Activated T-cell treated with anti-CD3 and anti-CD28 coated beads, Interleukin-2, amount 50 U/mL, for 72 hours (primary cell): ENCODE measurements at regions not wholly inside any gene's neighbourhood (a gene's known extent, or its start where the extent isn't known, plus 50 kb on each side); places are given as distances from the start of the nearest gene placed in this dataset.

Experiments used
- ATAC-seq, 2 donors: fragments of 150-1000 bp; cut with Tn5 transposase; replicated peaks in 1 of 2; 2 replicates each; pipeline ENCODE4 v1.10.0; 2021; ENCODE audit warnings: moderate library complexity in 2 of 2, mild to moderate bottlenecking in 1 of 2
- DNase-seq, 2 donors: peaks; one replicate each; pipeline ENCODE4 v3.0.0; 2021 to 2022; ENCODE audit warnings: mixed read lengths in 1 of 2
- H3K27ac Mint-ChIP-seq: one replicate; pipeline ENCODE4 v1.8.0; 2022; ENCODE audit warnings: mild to moderate bottlenecking, moderate library complexity, mixed read lengths
- H3K27me3 Mint-ChIP-seq: one replicate; pipeline ENCODE4 v1.8.0; 2022; ENCODE audit warnings: low read depth, mixed read lengths
- H3K36me3 Mint-ChIP-seq, 2 donors: one replicate each; pipeline ENCODE4 v1.8.0; 2022; ENCODE audit warnings: mixed read lengths in 2 of 2, mild to moderate bottlenecking in 1 of 2; ENCODE audit not compliant: insufficient read depth in 2 of 2
- H3K4me1 Mint-ChIP-seq: one replicate; pipeline ENCODE4 v1.8.0; 2022; ENCODE audit warnings: low read depth, mixed read lengths
- H3K4me3 Mint-ChIP-seq, 2 donors: one replicate each; pipeline ENCODE4 v1.8.0; 2022; ENCODE audit warnings: mild to moderate bottlenecking in 2 of 2, mixed read lengths in 2 of 2, moderate library complexity in 2 of 2
- H3K9me3 Mint-ChIP-seq, 2 donors: one replicate each; pipeline ENCODE4 v1.8.0; 2022; ENCODE audit warnings: mixed read lengths in 2 of 2

GRCh38 chr10:120989996-120990598 is 138.9 kb downstream of the WDR11 start:
- no peak overlapping the region for H3K27ac Mint-ChIP-seq
- H3K4me1 Mint-ChIP-seq, result peaks cover 5% of the 10 kb centered on the region
- ATAC-seq (no peak), DNase-seq (no peak)
- no peak overlapping the region for H3K4me3 Mint-ChIP-seq
- peaks cover 11% of the 10 kb centered on the region for H3K27me3 Mint-ChIP-seq
- peaks cover 4% of the 10 kb centered on the region in 2 donors for H3K36me3 Mint-ChIP-seq
- peaks cover 2 to 9% of the 10 kb centered on the region in 2 donors for H3K9me3 Mint-ChIP-seq

- no peak for ATAC-seq
- H3K9me3 Mint-ChIP-seq, result peaks cover 2 to 9% of the 10 kb centered on the region in 2 donors
Measured at GRCh38 chr10:120990831-120991230, 139.7 kb downstream of the WDR11 start.

GRCh38 chr10:120993089-120993488 is 141.9 kb downstream of the WDR11 start:
- no peak overlapping the region for H3K4me3 Mint-ChIP-seq
- H3K27me3 Mint-ChIP-seq, result no peaks in the 10 kb centered on the region
- H3K36me3 Mint-ChIP-seq, result peaks cover 0 to 4% of the 10 kb centered on the region in 2 donors
- H3K4me1 Mint-ChIP-seq, result no peaks in the 10 kb centered on the region
- ATAC-seq (no peak), DNase-seq (no peak)
- no peak overlapping the region for H3K27ac Mint-ChIP-seq
- peaks cover 2 to 4% of the 10 kb centered on the region in 2 donors for H3K9me3 Mint-ChIP-seq

More at GRCh38 chr10:120990831-120991230, 139.7 kb downstream of the WDR11 start:
- Mint-ChIP-seq H3K27ac (no peak overlapping the region), H3K4me1 (peaks cover 5% of the 10 kb centered on the region), H3K4me3 (no peak overlapping the region), H3K27me3 (peaks cover 8% of the 10 kb centered on the region), H3K36me3 (peaks cover 4% of the 10 kb centered on the region in 2 donors)
- DNase-seq, result no peak

GRCh38 chr10:120995768-120996167 is 144.6 kb downstream of the WDR11 start:
- Mint-ChIP-seq H3K27ac (no peak overlapping the region), H3K4me3 (no peak overlapping the region), H3K4me1 (no peaks in the 10 kb centered on the region), H3K36me3 (no peaks in the 10 kb centered on the region), H3K9me3 (no peaks in the 10 kb centered on the region), H3K27me3 (no peaks in the 10 kb centered on the region)
- ATAC-seq (no peak), DNase-seq (no peak)

GRCh38 chr10:120996456-120997034 is 145.4 kb downstream of the WDR11 start:
- Mint-ChIP-seq H3K36me3 (no peaks in the 10 kb centered on the region), H3K4me3 (no peak overlapping the region), H3K9me3 (no peaks in the 10 kb centered on the region), H3K4me1 (no peaks in the 10 kb centered on the region), H3K27me3 (no peaks in the 10 kb centered on the region), H3K27ac (no peak overlapping the region)
- DNase-seq (no peak), ATAC-seq (no peak)

- H3K27me3 Mint-ChIP-seq, result no peaks in the 10 kb centered on the region
- H3K27ac Mint-ChIP-seq, result no peak overlapping the region
- ATAC-seq, result no peak
Measured at GRCh38 chr10:120997313-120997712, 146.2 kb downstream of the WDR11 start.

GRCh38 chr10:120997756-120998155 is 146.6 kb downstream of the WDR11 start:
- DNase-seq (no peak), ATAC-seq (no peak)
- no peaks in the 10 kb centered on the region for H3K9me3 Mint-ChIP-seq
- H3K4me3 Mint-ChIP-seq, result no peak overlapping the region
- H3K27me3 Mint-ChIP-seq, result no peaks in the 10 kb centered on the region
- no peaks in the 10 kb centered on the region for H3K4me1 Mint-ChIP-seq
- H3K27ac Mint-ChIP-seq, result no peak overlapping the region
- no peaks in the 10 kb centered on the region for H3K36me3 Mint-ChIP-seq

More at GRCh38 chr10:120997313-120997712, 146.2 kb downstream of the WDR11 start:
- Mint-ChIP-seq H3K4me3 (no peak overlapping the region), H3K36me3 (no peaks in the 10 kb centered on the region), H3K4me1 (no peaks in the 10 kb centered on the region), H3K9me3 (no peaks in the 10 kb centered on the region)
- no peak for DNase-seq

GRCh38 chr10:120998251-120998650 is 147.1 kb downstream of the WDR11 start:
- Mint-ChIP-seq H3K36me3 (no peaks in the 10 kb centered on the region), H3K27me3 (no peaks in the 10 kb centered on the region), H3K4me3 (no peak overlapping the region), H3K9me3 (no peaks in the 10 kb centered on the region), H3K27ac (no peak overlapping the region), H3K4me1 (no peaks in the 10 kb centered on the region)
- no peak for DNase-seq
- no peak for ATAC-seq

GRCh38 chr10:120998782-120999285 is 147.7 kb downstream of the WDR11 start:
- Mint-ChIP-seq H3K27ac (no peak overlapping the region), H3K27me3 (no peaks in the 10 kb centered on the region), H3K36me3 (no peaks in the 10 kb centered on the region), H3K4me1 (no peaks in the 10 kb centered on the region), H3K9me3 (no peaks in the 10 kb centered on the region), H3K4me3 (no peak overlapping the region)
- ATAC-seq (no peak), DNase-seq (no peak)

GRCh38 chr10:120999868-121000267 is 148.7 kb downstream of the WDR11 start:
- H3K9me3 Mint-ChIP-seq, result peaks cover 8% of the 10 kb centered on the region in 2 donors
- DNase-seq, result no peak
- no peak overlapping the region for H3K27ac Mint-ChIP-seq
- peaks cover 4% of the 10 kb centered on the region in 2 donors for H3K36me3 Mint-ChIP-seq
- no peak overlapping the region for H3K4me3 Mint-ChIP-seq
- no peaks in the 10 kb centered on the region for H3K4me1 Mint-ChIP-seq
- H3K27me3 Mint-ChIP-seq, result no peaks in the 10 kb centered on the region
- no peak for ATAC-seq

GRCh38 chr10:121002586-121003205 is 151.5 kb downstream of the WDR11 start:
- ATAC-seq (no peak), DNase-seq (no peak)
- H3K27ac Mint-ChIP-seq, result no peak overlapping the region
- H3K4me3 Mint-ChIP-seq, result no peak overlapping the region
- peaks cover 5 to 8% of the 10 kb centered on the region in 2 donors for H3K36me3 Mint-ChIP-seq
- H3K9me3 Mint-ChIP-seq, result peaks cover 11 to 17% of the 10 kb centered on the region in 2 donors
- H3K4me1 Mint-ChIP-seq, result no peaks in the 10 kb centered on the region
- H3K27me3 Mint-ChIP-seq, result no peaks in the 10 kb centered on the region

- peaks cover 5 to 14% of the 10 kb centered on the region in 2 donors for H3K36me3 Mint-ChIP-seq
- no peak for ATAC-seq
Measured at GRCh38 chr10:121005948-121006587, 154.9 kb downstream of the WDR11 start.

GRCh38 chr10:121007264-121007663 is 156.1 kb downstream of the WDR11 start:
- no peaks in the 10 kb centered on the region for H3K4me1 Mint-ChIP-seq
- ATAC-seq, result no peak
- no peaks in the 10 kb centered on the region for H3K27me3 Mint-ChIP-seq
- H3K27ac Mint-ChIP-seq, result no peak overlapping the region
- no peak for DNase-seq
- H3K9me3 Mint-ChIP-seq, result peaks cover 11 to 19% of the 10 kb centered on the region in 2 donors
- no peak overlapping the region for H3K4me3 Mint-ChIP-seq
- peaks cover 5 to 14% of the 10 kb centered on the region in 2 donors for H3K36me3 Mint-ChIP-seq

More at GRCh38 chr10:121005948-121006587, 154.9 kb downstream of the WDR11 start:
- no peak overlapping the region for H3K4me3 Mint-ChIP-seq
- H3K27me3 Mint-ChIP-seq, result no peaks in the 10 kb centered on the region
- H3K4me1 Mint-ChIP-seq, result no peaks in the 10 kb centered on the region
- peaks cover 11 to 19% of the 10 kb centered on the region in 2 donors for H3K9me3 Mint-ChIP-seq
- H3K27ac Mint-ChIP-seq, result no peak overlapping the region
- DNase-seq, result no peak
